HL-60/S4 (cell line): ENCODE measurements at regions not wholly inside any gene's neighbourhood (a gene's known extent, or its start where the extent isn't known, plus 50 kb on each side); places are given as distances from the start of the nearest gene placed in this dataset.

Experiments used
- in situ Hi-C: fragments of 300-500 bp; cut with MboI; formaldehyde crosslinking; loops from 2 replicates; pipeline ENCODE4 v1.14.3; 2022; ENCODE audit warnings: low sequenced_read_pairs

DNA sequence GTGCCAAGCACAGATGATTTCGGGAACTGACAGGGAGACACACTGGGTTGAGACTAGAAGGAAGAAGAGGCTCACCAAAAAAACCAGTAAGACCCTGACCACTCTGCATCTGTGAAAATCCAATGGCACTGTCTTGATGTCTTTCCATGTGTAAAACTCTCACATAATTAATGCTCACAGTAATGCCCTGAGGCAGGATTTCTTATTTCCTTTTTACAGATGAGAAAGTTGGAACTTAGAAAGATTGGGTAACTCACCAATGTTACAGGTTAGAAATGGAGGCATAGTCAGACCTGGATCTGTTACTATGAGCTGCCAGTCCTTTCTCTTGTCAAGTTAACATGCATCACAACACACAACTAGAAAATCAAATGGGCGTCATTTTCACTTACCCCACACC, 151.0 kb upstream of the MCHR2 start:
- in situ Hi-C loops = no loop called here

DNA sequence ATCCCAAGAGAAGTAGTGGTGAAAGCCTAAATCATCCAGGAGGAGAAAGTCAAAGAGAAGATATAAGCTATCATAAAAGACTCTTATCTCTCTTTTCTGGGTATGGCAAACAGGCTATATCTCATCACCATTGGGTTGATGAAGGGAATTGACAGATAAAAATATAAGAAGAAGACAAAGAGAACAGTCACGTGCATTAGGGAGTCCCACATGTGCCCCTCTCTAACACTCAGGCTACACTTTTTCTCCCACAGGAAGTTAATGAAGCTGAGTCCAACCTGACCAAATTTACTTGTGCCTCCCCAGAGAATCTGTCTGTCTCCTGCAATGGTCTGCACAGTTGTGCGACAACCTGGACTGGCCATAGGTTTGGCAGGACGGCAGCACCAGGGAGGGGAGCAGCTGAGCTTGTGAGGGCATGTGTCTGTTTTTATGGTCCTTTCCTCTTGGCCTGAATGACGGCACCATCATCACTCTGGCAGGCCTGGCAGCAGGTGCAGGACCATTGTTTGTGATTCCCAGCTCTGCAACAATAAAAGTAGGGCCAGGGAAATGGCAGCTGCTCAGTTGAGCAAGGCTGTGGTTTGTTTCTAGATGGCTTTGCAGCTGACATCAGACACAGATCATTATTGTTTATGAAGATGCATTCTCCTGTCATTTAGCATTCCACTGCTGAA, 144.5 kb upstream of the MCHR2 start:
- in situ Hi-C loops = no loop called here

DNA sequence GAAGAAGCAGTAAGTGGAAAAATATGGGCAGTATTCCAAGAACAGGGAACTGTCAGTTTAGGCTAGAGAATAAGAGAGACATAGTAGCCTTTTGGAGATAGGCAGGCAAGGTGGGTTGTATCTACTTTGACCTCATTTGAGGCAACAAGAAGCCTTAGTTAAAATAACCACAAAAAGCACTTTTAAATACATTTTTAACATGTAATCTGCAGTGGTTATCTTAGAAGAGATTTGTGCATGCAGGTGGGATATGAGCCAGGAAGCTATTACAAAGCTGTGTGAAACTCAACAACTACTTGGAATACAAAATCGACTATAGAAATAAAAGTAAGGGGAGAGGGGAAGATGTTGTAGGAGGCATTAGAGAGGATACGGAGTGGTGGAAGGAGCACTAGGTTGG, 143.7 kb upstream of the MCHR2 start:
- in situ Hi-C loops = no loop called here

DNA sequence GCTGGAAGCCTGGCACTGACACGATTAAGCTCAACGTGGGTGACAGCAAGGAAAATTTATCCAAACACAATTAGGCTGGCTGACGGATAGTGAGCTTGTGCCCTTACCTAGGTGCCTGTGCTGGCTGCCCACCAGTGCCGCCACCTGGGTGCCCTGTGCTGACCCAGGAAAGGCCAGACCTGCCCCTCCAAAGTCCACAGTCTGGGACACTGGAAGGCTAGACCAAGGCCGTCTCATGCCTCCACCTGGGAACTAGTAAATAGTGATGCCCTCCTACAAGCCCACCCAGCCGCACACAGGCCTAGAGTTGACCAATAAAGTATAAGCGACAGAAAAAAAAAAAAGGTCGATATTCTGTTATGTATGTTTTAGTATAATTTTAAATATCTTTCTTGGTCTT, 142.6 kb upstream of the MCHR2 start:
- in situ Hi-C loops = no loop called here

DNA sequence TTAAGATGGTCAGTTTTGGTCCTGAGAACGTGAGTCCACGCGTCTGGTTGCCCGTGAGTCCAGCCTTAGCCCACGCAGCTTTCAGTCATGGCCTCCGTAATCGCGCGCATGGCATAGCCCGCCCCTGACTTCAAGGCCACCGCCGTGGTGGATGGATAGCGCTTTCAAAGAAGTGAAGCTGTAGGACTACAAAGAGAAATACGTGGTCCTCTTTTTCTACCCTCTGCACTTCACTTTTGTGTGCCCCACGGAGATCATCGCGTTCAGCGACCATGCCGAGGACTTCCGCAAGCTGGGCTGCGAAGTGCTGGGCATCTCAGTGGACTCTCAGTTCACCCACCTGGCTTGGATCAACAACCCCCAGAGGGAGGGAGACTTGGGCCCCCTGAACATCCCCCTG, 142.0 kb upstream of the MCHR2 start:
- in situ Hi-C loops = no loop called here

DNA sequence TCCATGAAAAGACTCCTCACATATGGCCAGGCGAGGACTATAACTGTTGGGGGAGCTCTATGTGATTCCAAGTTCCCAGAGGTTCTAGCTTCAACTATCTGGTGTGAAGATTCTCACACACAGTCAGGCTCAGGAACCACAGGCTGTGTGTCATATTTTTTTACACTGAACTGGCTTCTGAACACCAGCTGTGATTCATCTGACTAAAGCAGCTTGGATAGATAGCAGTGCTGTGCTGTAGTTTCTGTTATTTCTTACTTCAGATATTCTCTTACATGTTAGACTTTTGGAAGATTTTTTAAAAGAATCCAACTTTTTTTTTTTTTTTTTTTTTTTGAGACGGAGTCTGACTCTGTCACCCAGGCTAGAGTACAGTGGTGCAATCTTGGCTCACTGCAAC, 140.7 kb upstream of the MCHR2 start:
- in situ Hi-C loops = no loop called here

DNA sequence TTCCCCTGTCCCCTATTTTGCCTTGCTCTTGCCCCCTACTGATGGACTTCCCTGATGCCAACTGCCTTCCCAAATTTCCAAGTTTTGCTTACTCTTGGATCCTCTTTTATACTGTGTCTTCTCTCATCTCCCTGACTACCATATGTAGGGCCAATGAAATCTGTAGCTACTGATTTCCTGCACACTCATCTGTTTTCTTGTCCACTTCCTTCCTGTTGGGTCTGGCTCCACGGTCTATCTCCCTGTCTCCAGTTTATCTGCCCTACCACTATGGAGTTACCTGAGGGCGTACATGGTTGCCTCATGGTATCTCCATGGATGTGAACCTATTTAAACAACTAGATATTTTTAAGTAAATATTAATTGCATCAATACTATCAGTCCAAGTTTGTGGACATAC, 140.3 kb upstream of the MCHR2 start:
- in situ Hi-C loops = no loop called here

DNA sequence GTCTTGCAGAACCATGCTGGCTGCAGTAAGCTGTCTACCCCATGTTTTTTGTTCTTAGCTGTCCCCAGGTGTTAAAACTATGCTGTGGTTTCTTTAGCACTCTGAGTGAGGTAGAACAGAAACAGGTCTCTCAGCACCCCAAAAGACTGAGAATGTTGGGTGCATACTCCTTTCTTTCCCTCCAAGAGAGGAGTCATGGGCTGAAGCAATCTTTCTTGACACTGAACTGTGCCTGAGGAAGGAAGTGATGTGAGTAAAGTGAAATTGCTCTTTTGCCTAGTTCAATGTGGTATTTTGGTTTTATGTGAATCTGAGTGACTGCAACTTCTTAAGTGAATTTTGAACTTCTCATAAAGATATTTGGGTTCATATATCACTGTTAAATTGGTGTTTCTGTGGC, 138.0 kb upstream of the MCHR2 start:
- in situ Hi-C loops = no loop called here

DNA sequence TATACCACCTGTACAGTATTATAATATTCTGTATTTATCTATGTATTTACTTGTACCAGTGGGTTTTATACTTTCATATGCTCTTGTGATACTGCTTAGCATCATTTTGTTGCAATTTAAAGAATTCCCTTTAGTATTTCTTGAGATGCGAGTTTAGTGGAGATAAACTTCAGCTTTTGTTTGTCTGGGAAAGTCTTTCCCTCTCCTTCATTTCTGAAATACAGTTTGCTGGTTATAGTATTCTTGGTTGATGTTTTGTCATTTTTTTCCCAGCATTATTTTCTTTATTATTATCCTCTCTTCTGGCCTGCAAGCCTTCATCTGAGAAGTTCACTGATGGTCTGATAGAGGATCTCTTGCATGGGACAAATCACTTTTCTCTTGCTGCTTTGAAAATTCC, 136.6 kb upstream of the MCHR2 start:
- in situ Hi-C loops = no loop called here

DNA sequence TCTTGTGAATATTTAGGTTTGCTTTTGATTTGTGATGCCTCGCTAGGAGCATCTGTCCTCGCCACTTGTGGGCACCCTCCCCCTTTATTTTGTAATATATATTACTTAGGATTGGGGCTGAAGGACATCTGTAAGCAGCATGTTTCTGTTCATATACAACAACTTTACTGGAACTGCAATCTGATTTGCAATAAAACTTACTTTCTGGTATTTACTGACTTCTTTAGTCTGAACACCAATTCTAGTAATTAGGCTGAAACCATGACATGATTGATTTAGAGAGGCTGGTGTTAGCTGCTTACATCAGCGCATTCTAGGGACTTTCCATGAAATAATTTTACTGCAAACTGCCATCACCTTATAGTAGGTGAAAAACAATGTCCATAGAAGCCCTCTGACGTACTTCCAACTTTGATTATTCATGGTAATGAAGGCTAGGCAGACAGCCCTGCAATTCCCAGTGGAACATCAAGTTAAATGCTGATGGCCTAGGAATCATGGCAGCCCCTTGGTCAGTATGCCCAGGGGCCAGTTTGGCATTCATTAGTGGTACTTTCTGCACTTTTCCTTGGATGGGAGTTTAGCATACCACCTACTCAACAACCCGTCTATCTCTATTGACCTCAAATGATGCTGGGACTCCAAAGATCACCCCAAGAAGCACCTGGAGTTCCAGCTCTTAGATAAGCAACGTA, 132.9 kb upstream of the MCHR2 start:
- in situ Hi-C loops = no loop called here

DNA sequence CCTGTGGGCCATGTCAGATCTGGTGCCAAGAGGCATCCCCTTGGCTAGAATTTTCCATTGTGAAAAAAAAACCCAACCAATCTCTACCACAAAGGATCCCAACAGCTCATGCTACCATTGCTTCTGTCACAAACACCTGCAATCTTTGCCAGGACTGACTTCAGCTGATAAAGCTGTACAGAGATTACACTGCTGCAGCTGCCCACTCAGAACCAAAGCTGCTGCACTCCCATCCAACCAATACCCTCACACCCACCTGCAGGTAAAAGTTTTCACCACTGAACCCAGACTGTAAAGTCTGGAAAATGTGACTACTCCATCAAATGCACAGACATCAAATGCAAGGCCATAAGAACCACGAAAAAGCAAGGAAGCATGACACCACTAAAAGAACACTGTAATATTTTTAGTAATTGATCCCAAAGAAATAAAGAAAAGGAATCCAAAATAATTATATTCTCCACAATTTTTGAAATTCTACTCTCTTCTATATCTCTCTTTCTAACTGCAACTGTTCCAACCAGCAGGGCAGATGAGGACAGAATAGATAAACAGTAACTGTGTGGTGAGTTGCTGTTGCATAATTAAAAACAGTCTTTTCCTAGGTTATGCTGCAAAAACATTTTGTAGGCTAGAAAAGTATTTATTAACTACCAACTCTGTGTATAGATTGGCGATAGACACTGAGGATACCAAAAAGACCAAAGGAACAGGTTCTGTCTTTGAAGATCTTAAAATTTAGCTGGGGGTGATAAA, 128.0 kb upstream of the MCHR2 start:
- in situ Hi-C loops = loop anchor here (25.0 kb wide), 1 partner anchor 540 kb away; no protein-coding TSS in a partner anchor

DNA sequence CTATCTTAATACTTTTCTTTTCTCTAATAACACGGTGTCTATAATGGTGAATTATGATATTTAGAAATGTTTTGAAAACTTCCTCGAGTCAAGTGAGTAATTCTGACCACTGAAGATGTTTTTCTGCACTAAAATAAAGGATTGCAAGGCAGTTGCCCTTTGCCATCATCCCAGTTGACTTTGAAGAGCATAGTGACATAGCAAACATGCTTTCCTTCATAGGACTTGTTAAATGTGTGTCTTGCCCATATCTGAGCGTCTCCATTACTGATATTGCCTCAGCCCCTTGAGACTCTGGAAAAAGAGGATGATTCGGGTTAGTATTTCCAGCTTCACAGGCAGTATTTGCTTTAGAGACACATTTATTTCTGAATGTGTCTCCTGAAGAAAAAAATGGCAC, 125.2 kb upstream of the MCHR2 start:
- in situ Hi-C loops = loop anchor here (25.0 kb wide), 1 partner anchor 543 kb away; no protein-coding TSS in a partner anchor

DNA sequence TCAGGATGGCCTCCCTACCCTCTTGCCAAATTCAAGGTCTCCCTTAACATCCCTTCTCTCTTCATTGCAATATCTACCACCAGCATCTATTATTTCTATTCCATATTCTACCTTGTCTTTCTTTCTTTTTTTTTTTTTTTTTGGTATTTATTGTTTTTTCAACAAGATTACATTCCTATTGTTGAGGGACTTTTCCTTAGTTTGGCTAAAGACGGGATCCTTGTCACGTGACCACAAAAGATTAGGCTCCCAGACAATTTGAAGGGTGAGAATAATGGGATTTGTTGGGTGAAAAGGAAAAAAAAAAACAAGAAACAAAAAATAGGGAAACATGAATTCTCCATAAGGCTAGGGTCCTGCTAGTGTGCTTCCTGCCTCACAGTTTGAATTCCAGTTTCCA, 124.3 kb upstream of the MCHR2 start:
- in situ Hi-C loops = loop anchor here (25.0 kb wide), 1 partner anchor 544 kb away; no protein-coding TSS in a partner anchor

DNA sequence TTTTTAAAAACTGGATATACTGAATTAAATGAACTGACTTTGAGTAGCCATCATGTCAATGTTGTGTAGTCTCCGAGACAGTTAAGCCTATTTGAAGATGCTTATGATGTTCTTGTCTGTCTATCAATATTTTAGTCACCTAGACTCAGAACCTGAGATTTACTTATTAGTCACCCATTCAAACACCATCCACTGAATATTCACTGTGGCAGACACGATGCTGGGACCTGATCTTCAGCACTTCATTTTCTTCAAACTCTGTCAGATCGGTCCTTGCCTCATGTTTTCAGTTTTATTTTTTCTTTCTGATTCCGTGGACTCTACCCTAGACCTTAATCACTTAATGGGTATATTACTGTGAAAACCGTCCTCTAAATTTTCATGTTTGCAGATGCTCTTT, 123.7 kb upstream of the MCHR2 start:
- in situ Hi-C loops = loop anchor here (25.0 kb wide), 1 partner anchor 545 kb away; no protein-coding TSS in a partner anchor

DNA sequence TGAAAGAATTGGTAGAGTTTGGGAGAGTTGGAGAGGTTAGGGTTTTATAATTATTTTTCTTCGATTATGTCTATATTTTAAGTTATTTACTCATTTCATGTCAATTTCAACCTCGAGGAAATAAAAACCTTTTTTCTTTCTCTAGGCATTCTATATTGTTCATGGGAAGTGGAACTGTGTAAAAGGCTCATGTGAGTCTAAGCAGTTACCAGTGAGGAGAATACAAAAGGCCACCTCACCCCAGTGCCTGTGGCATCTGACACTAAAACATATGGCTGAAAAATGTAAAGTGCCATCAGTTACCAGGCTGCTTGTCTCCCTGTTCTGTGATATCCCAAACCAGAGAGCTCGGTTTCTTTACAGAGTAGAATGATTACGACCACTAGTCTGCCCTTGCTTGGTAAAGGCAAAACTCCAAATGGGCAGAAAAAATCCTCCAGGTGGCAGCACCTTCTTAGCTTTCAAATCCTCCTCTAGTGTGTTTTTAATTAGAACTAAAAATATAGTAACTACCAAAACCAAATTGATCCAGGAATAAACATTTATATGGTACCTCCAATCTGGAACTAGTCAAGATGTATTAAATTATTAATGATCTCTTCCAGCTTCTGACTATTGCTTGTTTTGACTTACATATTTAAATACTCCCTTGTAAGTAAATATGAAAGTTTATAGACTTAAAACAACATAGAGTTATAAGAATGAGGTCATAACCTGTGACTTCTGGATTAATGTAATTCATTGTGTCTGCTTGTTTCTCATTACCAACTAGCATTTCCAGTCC, 122.6 kb upstream of the MCHR2 start:
- in situ Hi-C loops = loop anchor here (25.0 kb wide), 1 partner anchor 546 kb away; no protein-coding TSS in a partner anchor

DNA sequence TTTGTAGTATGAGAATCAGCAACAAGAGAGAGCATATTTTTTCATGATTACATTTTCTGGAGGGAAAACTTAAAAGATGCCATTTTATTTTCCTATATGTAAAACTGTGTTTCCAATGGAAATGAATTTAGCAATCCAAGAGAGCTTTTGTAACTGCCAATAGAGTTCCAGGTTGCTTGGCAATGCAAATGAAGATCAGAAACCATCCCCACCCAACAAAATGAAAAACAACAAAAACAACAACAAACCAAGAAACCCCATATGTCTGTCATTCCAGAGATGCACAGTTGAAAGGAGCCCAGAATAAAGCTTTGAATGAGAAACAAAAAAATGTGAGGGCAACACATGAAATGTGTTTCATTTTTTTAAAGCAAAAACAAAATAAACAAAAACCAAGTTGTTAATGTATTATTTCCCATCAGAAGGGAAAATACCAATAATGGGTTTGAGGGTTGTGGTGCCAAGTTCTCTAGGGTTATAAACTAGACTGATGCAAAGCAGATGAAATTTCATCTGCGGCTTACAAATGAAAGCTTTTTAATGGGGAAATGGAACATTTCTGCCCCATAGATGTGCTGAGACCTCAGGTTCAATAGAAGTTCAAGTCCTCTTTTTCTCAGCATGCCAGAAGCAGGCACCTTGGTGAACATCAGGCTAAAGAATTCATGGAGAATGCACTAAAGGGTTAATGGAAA, 121.5 kb upstream of the MCHR2 start:
- in situ Hi-C loops = loop anchor here (25.0 kb wide), 1 partner anchor 547 kb away; no protein-coding TSS in a partner anchor

DNA sequence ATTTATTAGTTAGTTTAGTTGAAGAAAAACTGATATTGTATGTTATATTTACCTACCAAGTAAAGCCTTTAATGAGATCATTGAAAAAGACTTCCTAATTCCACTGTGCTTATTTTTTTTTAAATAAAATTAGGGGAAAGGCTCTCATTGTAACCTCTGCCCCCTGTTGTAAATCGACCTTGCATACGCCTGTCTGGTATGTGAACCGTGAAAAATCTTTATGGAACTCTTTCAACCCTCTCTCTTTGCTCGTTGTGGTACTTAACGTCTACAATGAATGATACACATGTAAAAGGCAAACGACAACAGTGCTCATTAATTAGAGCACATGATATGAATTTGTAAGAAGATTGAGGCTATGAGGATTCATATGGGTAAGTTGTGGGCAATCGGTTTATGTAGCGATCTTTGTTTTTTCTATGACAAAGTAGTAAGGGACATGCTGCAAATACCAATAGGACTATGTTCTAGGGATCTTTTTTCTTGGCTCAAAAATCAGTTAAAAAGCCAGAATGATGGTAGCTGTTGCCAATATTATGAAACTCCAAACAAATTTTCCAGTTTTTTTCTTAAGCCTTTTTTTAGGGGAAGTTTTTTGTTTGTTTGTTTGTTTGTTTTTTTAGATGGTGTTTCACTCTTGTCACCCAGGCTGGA, 119.0 kb upstream of the MCHR2 start:
- in situ Hi-C loops = loop anchor here (25.0 kb wide), 1 partner anchor 549 kb away; no protein-coding TSS in a partner anchor

DNA sequence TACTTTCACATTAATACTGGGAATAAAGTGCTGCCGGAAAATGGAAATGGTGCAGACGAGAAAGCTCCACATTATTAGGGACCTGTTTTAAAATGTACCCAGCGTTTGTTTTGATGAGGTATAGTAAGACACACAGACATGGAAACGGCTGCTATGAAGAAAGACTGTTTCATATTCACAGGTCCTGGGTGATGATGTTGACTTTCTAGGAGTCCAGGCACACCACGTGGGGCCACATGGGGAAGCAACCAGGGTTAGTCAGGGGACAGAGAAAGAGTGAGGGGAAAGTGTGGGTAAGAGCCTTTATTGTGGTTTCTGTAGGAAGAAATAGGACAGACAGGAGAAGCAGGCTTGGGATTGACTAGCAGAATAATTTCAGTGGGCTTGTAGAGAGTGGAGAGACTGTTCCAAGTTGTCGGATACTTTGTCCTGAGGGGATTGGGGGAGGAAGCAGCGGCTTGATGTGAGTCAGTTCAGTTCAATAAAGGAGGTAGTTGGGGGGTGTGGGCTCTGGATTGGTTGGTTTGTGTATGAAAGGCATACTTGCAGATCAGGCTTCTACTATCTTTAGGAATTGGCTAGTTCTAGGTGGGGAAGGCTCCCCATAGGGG, 112.0 kb upstream of the MCHR2 start:
- in situ Hi-C loops = loop anchor here (25.0 kb wide), 1 partner anchor 556 kb away; no protein-coding TSS in a partner anchor

DNA sequence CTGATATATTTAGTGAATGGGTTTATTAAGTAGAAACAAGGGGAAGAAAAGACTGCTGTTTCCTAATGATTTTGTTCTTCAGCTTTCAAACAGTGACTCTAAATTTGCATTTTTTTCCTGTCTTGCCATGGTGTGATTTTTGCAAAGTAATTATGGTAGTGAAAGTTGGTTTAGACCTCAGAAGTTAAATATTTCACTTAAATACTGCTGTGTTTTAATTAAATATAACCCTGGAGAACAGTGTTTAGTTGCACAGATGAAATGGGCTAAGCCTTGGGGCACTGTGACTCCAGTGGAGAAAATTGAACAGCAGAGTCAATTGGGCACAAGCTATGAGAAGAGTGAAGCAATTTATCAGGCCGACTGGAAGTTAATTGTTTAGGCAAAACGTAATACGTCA, 111.1 kb upstream of the MCHR2 start:
- in situ Hi-C loops = loop anchor here (25.0 kb wide), 1 partner anchor 557 kb away; no protein-coding TSS in a partner anchor
